Smooth muscle cell (in vitro differentiated cells): ENCODE measurements at regions not wholly inside any gene's neighbourhood (a gene's known extent, or its start where the extent isn't known, plus 50 kb on each side); places are given as distances from the start of the nearest gene placed in this dataset.

Experiments
- DNase-seq: peaks from one replicate; lab custom pipeline; 2025; ENCODE audit not compliant: unreplicated experiment; lab: John Stamatoyannopoulos, UW
- H2AFZ ChIP-seq: fragments of 200-600 bp; sonication (generic); 2 replicates; pipeline ENCODE4 v1.6.0; 2016; ENCODE audit warnings: antibody characterized with exemption, low read depth, mild to moderate bottlenecking
- H3F3A ChIP-seq: fragments of 200-600 bp; sonication (generic); 2 replicates; pipeline ENCODE4 v1.6.0; 2017; ENCODE audit warnings: antibody characterized with exemption, low read depth
- H3K27ac ChIP-seq: fragments of 200-600 bp; sonication (generic); 2 replicates; pipeline ENCODE4 v1.5.1; 2016; ENCODE audit warnings: low read depth, mild to moderate bottlenecking
- H3K27me3 ChIP-seq: fragments of 200-600 bp; sonication (generic); 2 replicates; pipeline ENCODE4 v1.6.1; 2016; ENCODE audit warnings: low read depth, mild to moderate bottlenecking
- H3K36me3 ChIP-seq: fragments of 200-600 bp; sonication (generic); 2 replicates; pipeline ENCODE4 v1.5.1; 2016; ENCODE audit warnings: low read depth
- H3K4me1 ChIP-seq: fragments of 200-600 bp; sonication (generic); 2 replicates; pipeline ENCODE4 v1.5.1; 2016; ENCODE audit warnings: low read depth
- H3K4me2 ChIP-seq: fragments of 200-600 bp; sonication (generic); 2 replicates; pipeline ENCODE4 v1.6.0; 2016; ENCODE audit warnings: mild to moderate bottlenecking
- H3K4me3 ChIP-seq: fragments of 200-600 bp; sonication (generic); 2 replicates; pipeline ENCODE4 v1.5.1; 2016; ENCODE audit warnings: mild to moderate bottlenecking
- H3K79me2 ChIP-seq: fragments of 200-600 bp; sonication (generic); 2 replicates; pipeline ENCODE4 v1.6.0; 2016; ENCODE audit warnings: low read depth, mild to moderate bottlenecking
- H3K9ac ChIP-seq: fragments of 200-600 bp; sonication (generic); 2 replicates; pipeline ENCODE4 v1.6.0; 2016; ENCODE audit warnings: low read depth
- H3K9me3 ChIP-seq: fragments of 200-600 bp; sonication (generic); replicated peaks from 2 replicates; pipeline ENCODE4 v1.5.1; 2016; ENCODE audit warnings: low read depth
- H4K20me1 ChIP-seq: fragments of 200-600 bp; sonication (generic); 2 replicates; pipeline ENCODE4 v1.6.0; 2016; ENCODE audit warnings: low read depth
- WGBS: methylation state at CpG from one replicate; pipeline ENCODE4 v1.1.7; 2016; ENCODE audit warnings: low lambda C conversion rate; 5-methylcytosine and 5-hydroxymethylcytosine counted together
- TF ChIP-seq, protein P1 (sequence below): fragments of 200-600 bp; sonication (generic); IDR thresholded peaks from 2 replicates; pipeline ENCODE4 v1.5.1; 2017; ENCODE audit warnings: borderline replicate concordance, mild to moderate bottlenecking, antibody characterized with exemption; ENCODE audit not compliant: insufficient read depth, poor library complexity, severe bottlenecking

DNA sequence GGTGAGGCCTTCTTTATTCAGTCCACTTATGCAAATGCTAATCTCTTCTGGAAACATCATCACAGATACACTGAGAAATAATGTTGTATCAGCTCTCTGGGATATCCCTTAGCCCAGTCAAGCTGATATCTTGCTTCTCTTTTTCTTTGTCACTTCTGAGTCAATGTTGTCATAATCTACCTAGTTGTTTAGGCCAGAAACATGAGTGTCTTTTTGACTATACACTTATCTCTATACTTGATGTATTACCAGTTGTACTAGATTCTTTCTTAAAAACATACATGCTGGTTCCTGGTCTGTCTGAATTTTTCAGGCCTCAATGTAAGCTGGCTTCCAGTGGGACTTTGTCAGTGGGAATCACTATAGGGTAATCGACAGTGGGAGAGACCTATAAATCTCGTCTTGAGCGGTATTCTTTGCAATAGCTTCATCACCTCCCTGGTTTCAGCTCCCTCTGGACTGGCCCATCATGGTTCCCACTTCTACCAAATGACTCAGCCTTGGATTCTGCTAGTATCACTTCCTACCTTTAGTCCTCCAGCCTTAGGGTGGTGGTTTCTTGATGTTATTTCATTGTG is 135.2 kb upstream of the CYYR1 start:
- Histone ChIP-seq H3K27me3 (no peaks in the 10 kb centered on the region), H2AFZ (no peak overlapping the region), H3F3A (no peaks in the 10 kb centered on the region), H3K79me2 (no peaks in the 10 kb centered on the region), H3K4me2 (no peak overlapping the region), H4K20me1 (no peaks in the 10 kb centered on the region), H3K9ac (no peak overlapping the region), H3K9me3 (no peaks in the 10 kb centered on the region), H3K27ac (no peak overlapping the region), H3K36me3 (no peaks in the 10 kb centered on the region), H3K4me3 (no peak overlapping the region), H3K4me1 (no peaks in the 10 kb centered on the region)
- no peak for DNase-seq
- TF ChIP-seq, protein P1, sequence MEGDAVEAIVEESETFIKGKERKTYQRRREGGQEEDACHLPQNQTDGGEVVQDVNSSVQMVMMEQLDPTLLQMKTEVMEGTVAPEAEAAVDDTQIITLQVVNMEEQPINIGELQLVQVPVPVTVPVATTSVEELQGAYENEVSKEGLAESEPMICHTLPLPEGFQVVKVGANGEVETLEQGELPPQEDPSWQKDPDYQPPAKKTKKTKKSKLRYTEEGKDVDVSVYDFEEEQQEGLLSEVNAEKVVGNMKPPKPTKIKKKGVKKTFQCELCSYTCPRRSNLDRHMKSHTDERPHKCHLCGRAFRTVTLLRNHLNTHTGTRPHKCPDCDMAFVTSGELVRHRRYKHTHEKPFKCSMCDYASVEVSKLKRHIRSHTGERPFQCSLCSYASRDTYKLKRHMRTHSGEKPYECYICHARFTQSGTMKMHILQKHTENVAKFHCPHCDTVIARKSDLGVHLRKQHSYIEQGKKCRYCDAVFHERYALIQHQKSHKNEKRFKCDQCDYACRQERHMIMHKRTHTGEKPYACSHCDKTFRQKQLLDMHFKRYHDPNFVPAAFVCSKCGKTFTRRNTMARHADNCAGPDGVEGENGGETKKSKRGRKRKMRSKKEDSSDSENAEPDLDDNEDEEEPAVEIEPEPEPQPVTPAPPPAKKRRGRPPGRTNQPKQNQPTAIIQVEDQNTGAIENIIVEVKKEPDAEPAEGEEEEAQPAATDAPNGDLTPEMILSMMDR = no peak
- 95% methylated on average over 3 of the region's 3 CpGs for WGBS

DNA sequence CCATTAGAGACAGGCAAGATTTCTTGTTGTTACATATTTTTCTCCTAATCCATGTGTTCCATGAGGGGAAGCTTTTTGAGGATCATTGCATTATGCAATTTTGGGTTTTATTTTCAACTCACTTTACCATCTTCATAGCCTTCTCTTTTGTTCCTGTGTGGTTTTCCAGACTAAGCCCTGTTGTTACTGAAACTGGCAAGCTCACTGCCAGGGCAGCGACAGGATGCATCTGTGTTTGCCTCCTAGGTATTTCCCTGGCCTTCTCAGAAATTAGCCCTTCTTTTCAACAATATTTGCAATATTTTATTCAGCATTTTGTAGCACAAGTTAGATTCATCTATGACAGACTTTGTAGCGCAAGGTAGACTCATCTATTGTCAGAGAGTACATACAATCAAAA is 134.2 kb upstream of the CYYR1 start:
- H3K4me2 ChIP-seq = no peak overlapping the region
- H3K9me3 ChIP-seq = no peaks in the 10 kb centered on the region
- WGBS = 100% methylated on average over 2 of the region's 2 CpGs
- TF ChIP-seq, protein P1 = no peak
- H3F3A ChIP-seq = no peaks in the 10 kb centered on the region
- no peak overlapping the region for H3K9ac ChIP-seq
- H3K36me3 ChIP-seq = no peaks in the 10 kb centered on the region
- DNase-seq = no peak
- H3K27me3 ChIP-seq = no peaks in the 10 kb centered on the region
- H2AFZ ChIP-seq = no peak overlapping the region
- no peaks in the 10 kb centered on the region for H4K20me1 ChIP-seq
- no peak overlapping the region for H3K27ac ChIP-seq
- H3K4me1 ChIP-seq = no peaks in the 10 kb centered on the region
- H3K4me3 ChIP-seq = no peak overlapping the region
- H3K79me2 ChIP-seq = no peaks in the 10 kb centered on the region

DNA sequence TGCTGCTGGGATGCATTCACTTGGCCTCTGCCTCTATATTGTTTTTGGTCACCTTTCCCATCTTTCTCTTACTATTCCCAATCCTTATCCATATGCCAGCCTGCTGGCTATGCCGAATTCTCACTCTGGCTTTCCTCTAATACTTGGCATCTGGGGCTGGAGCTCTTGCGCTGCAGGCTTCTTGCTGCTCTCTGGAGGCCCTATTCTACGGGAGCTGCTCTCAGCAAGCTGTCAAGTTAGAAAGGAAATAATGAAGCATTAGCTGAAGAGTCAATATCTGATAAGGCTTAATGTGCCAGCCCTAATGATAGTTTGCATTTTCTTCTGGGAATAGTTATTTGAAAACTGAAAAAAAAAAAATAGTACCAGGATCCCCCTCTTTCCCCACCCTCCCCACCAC is 125.3 kb upstream of the CYYR1 start:
- WGBS = 90% methylated on average over 3 of the region's 3 CpGs
- TF ChIP-seq, protein P1 = no peak

DNA sequence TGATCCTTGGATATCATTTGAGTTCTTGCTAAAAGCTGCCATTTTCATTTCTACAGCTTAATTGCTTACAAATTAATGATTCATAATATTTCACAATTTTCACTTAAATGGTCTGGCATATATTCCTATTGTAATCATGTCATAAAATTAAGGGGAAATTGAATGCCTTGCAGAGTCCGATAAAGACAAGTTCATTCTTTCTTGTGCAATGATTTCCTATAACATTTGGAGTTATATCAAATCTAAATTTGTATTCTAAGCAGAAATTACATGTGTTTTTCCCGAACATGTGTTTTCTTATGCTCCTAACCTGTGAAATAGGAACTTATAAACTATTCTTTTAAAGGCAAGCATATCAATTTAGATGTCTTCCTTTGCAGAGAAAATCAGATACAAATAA is 118.3 kb upstream of the CYYR1 start:
- Histone ChIP-seq H3K4me2 (no peak overlapping the region), H3K79me2 (no peaks in the 10 kb centered on the region), H3K36me3 (no peaks in the 10 kb centered on the region), H2AFZ (no peak overlapping the region), H3K27ac (no peak overlapping the region), H3K9me3 (no peaks in the 10 kb centered on the region), H3K4me1 (no peaks in the 10 kb centered on the region), H4K20me1 (no peaks in the 10 kb centered on the region), H3K27me3 (peaks cover 7% of the 10 kb centered on the region), H3K9ac (no peak overlapping the region), H3F3A (no peaks in the 10 kb centered on the region), H3K4me3 (no peak overlapping the region)
- 77% methylated on average over 2 of the region's 2 CpGs for WGBS
- DNase-seq = no peak
- TF ChIP-seq, protein P1 = no peak

More for the DNA sequence above, 125.3 kb upstream of the CYYR1 start:
- DNase-seq = no peak
- H3K36me3 ChIP-seq = no peaks in the 10 kb centered on the region
- no peaks in the 10 kb centered on the region for H3F3A ChIP-seq
- no peak overlapping the region for H2AFZ ChIP-seq
- H3K4me3 ChIP-seq = no peak overlapping the region
- H3K79me2 ChIP-seq = no peaks in the 10 kb centered on the region
- no peaks in the 10 kb centered on the region for H4K20me1 ChIP-seq
- H3K27ac ChIP-seq = no peak overlapping the region
- no peaks in the 10 kb centered on the region for H3K9me3 ChIP-seq
- H3K9ac ChIP-seq = no peak overlapping the region
- H3K4me1 ChIP-seq = no peaks in the 10 kb centered on the region
- H3K4me2 ChIP-seq = no peak overlapping the region
- H3K27me3 ChIP-seq = peaks cover 4% of the 10 kb centered on the region
